H9 (cell line): ENCODE measurements at regions not wholly inside any gene's neighbourhood (a gene's known extent, or its start where the extent isn't known, plus 50 kb on each side); places are given as distances from the start of the nearest gene placed in this dataset.

Experiments used
- DNase-seq: peaks from one replicate; pipeline ENCODE4 v3.0.0-alpha.2; 2017
- H2AFZ ChIP-seq: one replicate; pipeline ENCODE4 v1.6.1; 2013; ENCODE audit warnings: mild to moderate bottlenecking, low read length, control low read depth, moderate library complexity
- H2AK5ac ChIP-seq: 2 replicates; pipeline ENCODE4 v1.6.1; 2013; ENCODE audit warnings: low read length, control low read depth, mixed read lengths; ENCODE audit not compliant: insufficient read length
- H2BK120ac ChIP-seq: one replicate; pipeline ENCODE4 v1.6.1; 2013; ENCODE audit warnings: low read depth, mild to moderate bottlenecking, low read length, control low read depth, inconsistent platforms; ENCODE audit not compliant: poor library complexity, severe bottlenecking
- H2BK12ac ChIP-seq: 2 replicates; pipeline ENCODE4 v1.6.1; 2013; ENCODE audit warnings: low read length, control low read depth, mixed read lengths, low read depth; ENCODE audit not compliant: insufficient read length
- H2BK15ac ChIP-seq: 2 replicates; pipeline ENCODE4 v1.6.1; 2013; ENCODE audit warnings: low read depth, low read length, control low read depth
- H2BK20ac ChIP-seq: one replicate; pipeline ENCODE4 v1.6.1; 2013; ENCODE audit warnings: low read depth, mild to moderate bottlenecking, low read length, control low read depth, inconsistent platforms; ENCODE audit not compliant: poor library complexity, severe bottlenecking
- H2BK5ac ChIP-seq: 2 replicates; pipeline ENCODE4 v1.6.1; 2013; ENCODE audit warnings: low read length, control low read depth, mixed read lengths; ENCODE audit not compliant: insufficient read length
- H3K14ac ChIP-seq: 2 replicates; pipeline ENCODE4 v1.6.1; 2013; ENCODE audit warnings: low read length, control low read depth; ENCODE audit not compliant: insufficient read depth
- H3K18ac ChIP-seq: 2 replicates; pipeline ENCODE4 v1.6.1; 2013; ENCODE audit warnings: low read depth, mild to moderate bottlenecking, mixed read lengths, low read length, control low read depth; ENCODE audit not compliant: insufficient read length
- H3K23ac ChIP-seq: 2 replicates; pipeline ENCODE4 v1.6.1; 2013; ENCODE audit warnings: low read length, control low read depth, mixed read lengths, low read depth; ENCODE audit not compliant: insufficient read length
- H3K23me2 ChIP-seq: 2 replicates; pipeline ENCODE4 v1.6.1; 2013; ENCODE audit warnings: low read depth, mild to moderate bottlenecking, mixed read lengths, low read length, control low read depth; ENCODE audit not compliant: insufficient read length, poor library complexity, severe bottlenecking
- H3K27ac ChIP-seq: 2 replicates; pipeline ENCODE4 v1.5.1; 2013; ENCODE audit warnings: low read length, control low read depth, mixed read lengths, low read depth; ENCODE audit not compliant: insufficient read length
- H3K27me3 ChIP-seq: 2 replicates; pipeline ENCODE4 v1.6.1; 2013; ENCODE audit warnings: low read length, control low read depth, inconsistent platforms; ENCODE audit not compliant: insufficient read depth
- H3K4ac ChIP-seq: 2 replicates; pipeline ENCODE4 v1.6.1; 2013; ENCODE audit warnings: low read depth, mild to moderate bottlenecking, control low read depth, inconsistent platforms, low read length, moderate library complexity
- H3K4me1 ChIP-seq: 2 replicates; pipeline ENCODE4 v1.6.1; 2013; ENCODE audit warnings: low read length, control low read depth, inconsistent platforms; ENCODE audit not compliant: insufficient read depth
- H3K4me2 ChIP-seq: 2 replicates; pipeline ENCODE4 v1.6.1; 2013; ENCODE audit warnings: low read length, control low read depth, mixed read lengths; ENCODE audit not compliant: insufficient read length, insufficient read depth
- H3K56ac ChIP-seq: 2 replicates; pipeline ENCODE4 v1.6.1; 2013; ENCODE audit warnings: low read depth, mild to moderate bottlenecking, mixed read lengths, low read length, control low read depth; ENCODE audit not compliant: insufficient read length
- H3K79me1 ChIP-seq: 2 replicates; pipeline ENCODE4 v1.6.1; 2013; ENCODE audit warnings: low read depth, mild to moderate bottlenecking, moderate library complexity, low read length, control low read depth, inconsistent platforms; ENCODE audit not compliant: insufficient read depth, poor library complexity, severe bottlenecking
- H3K79me2 ChIP-seq: 2 replicates; pipeline ENCODE4 v1.6.1; 2013; ENCODE audit warnings: low read length, control low read depth, inconsistent platforms; ENCODE audit not compliant: insufficient read depth
- H3K9ac ChIP-seq: 2 replicates; pipeline ENCODE4 v1.6.1; 2013; ENCODE audit warnings: low read length, control low read depth, mixed read lengths; ENCODE audit not compliant: insufficient read length; ENCODE audit errors: extremely low read depth
- H3K9me3 ChIP-seq: one replicate; pipeline ENCODE4 v1.6.1; 2013; ENCODE audit warnings: low read depth, low read length, inconsistent platforms; ENCODE audit not compliant: control insufficient read depth
- H3T11ph ChIP-seq: one replicate; pipeline ENCODE4 v1.6.1; 2013; ENCODE audit warnings: mild to moderate bottlenecking, low read length, control low read depth, inconsistent platforms
- H4K20me1 ChIP-seq: one replicate; pipeline ENCODE4 v1.6.1; 2013; ENCODE audit not compliant: control insufficient read depth, insufficient read length, insufficient read depth
- H4K5ac ChIP-seq: 2 replicates; pipeline ENCODE4 v1.6.1; 2013; ENCODE audit warnings: low read depth, mild to moderate bottlenecking, mixed read lengths, low read length, control low read depth; ENCODE audit not compliant: insufficient read length
- H4K8ac ChIP-seq: replicated peaks from 2 replicates; pipeline ENCODE4 v1.6.1; 2013; ENCODE audit warnings: low read length, control low read depth, mixed read lengths, low read depth; ENCODE audit not compliant: insufficient read length
- H4K91ac ChIP-seq: 2 replicates; pipeline ENCODE4 v1.6.1; 2013; ENCODE audit warnings: low read depth, mild to moderate bottlenecking, moderate library complexity, mixed read lengths, low read length, control low read depth; ENCODE audit not compliant: insufficient read length
- H3K27ac Mint-ChIP-seq, 3 experiments: 2 replicates in 2 of 3; 3 replicates in 1 of 3; pipeline ENCODE4 v1.8.0; 2020 to 2021; ENCODE audit warnings: mixed read lengths in 3 of 3, mild to moderate bottlenecking in 1 of 3, moderate library complexity in 1 of 3
- H3K27me3 Mint-ChIP-seq: 2 replicates; pipeline ENCODE4 v1.8.0; 2021; ENCODE audit warnings: low read depth, mild to moderate bottlenecking, moderate library complexity, mixed read lengths
- H3K36me3 Mint-ChIP-seq, 3 experiments: 2 replicates in 2 of 3; 3 replicates in 1 of 3; pipeline ENCODE4 v1.8.0; 2020 to 2021; ENCODE audit warnings: low read depth in 3 of 3, mixed read lengths in 3 of 3; ENCODE audit not compliant: insufficient read depth in 1 of 3
- H3K4me1 Mint-ChIP-seq, 2 experiments: 2 replicates each; pipeline ENCODE4 v1.8.0; 2020; ENCODE audit warnings: mixed read lengths in 2 of 2
- H3K4me3 Mint-ChIP-seq, 2 experiments: 2 replicates in 1 of 2; 3 replicates in 1 of 2; pipeline ENCODE4 v1.8.0; 2020 to 2021; ENCODE audit warnings: mild to moderate bottlenecking in 2 of 2, mixed read lengths in 2 of 2, moderate library complexity in 1 of 2
- H3K9me3 Mint-ChIP-seq, 2 experiments: 2 replicates in 1 of 2; 3 replicates in 1 of 2; pipeline ENCODE4 v1.8.0; 2020; ENCODE audit warnings: mild to moderate bottlenecking in 2 of 2, mixed read lengths in 2 of 2, moderate library complexity in 1 of 2
- WGBS: extraction: QIAGEN DNeasy Blood & Tissue Kit; methylation state at CpG from one replicate; pipeline ENCODE4 v1.1.7; 2013; ENCODE audit warnings: missing lambda C conversion rate, low lambda C conversion rate, mixed read lengths; ENCODE audit not compliant: insufficient read length; ENCODE audit errors: extremely low coverage; 5-methylcytosine and 5-hydroxymethylcytosine counted together
- TF ChIP-seq, protein P1 (sequence below): fragments of 200-600 bp; sonication (generic); conservative IDR thresholded peaks from 3 replicates; pipeline ENCODE4 v1.8.0; 2021; ENCODE audit warnings: antibody characterized with exemption, mild to moderate bottlenecking

DNA sequence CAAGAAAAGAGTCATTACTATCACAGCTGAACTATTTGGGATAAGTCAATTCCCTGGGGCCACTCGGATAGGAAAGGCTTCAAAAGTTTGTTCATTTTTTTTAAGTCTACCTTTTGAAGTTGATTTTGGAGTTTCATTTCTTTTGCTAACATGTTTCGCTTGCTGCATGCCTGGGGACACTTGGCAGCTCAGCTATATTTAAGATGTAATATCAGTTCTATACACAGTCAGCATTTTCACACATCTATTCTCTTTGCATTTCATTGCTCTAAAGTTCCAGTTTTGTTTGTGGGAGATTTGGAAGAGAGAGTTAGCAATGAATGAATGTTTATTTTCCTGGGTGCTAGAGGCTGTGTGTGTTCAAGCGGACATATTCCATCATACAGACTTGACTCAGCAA, 445.2 kb upstream of the GRAMD2B start:
- DNase-seq, result no peak
- Histone ChIP-seq H2BK20ac (no peak overlapping the region), H3K14ac (no peak overlapping the region), H3K27me3 (no peaks in the 10 kb centered on the region), H3K9me3 (no peaks in the 10 kb centered on the region), H3K18ac (no peak overlapping the region), H4K5ac (no peak overlapping the region), H4K8ac (no peak overlapping the region), H4K20me1 (no peaks in the 10 kb centered on the region), H3K27ac (no peak overlapping the region), H2BK5ac (no peak overlapping the region), H2BK12ac (no peak overlapping the region), H3K4ac (no peak overlapping the region), H3K4me2 (no peak overlapping the region), H3K56ac (no peak overlapping the region), H2AK5ac (no peak overlapping the region), H4K91ac (no peak overlapping the region), H3T11ph (no peak overlapping the region), H3K23ac (no peak overlapping the region), H3K9ac (no peak overlapping the region), H2BK15ac (no peak overlapping the region), H3K79me2 (no peaks in the 10 kb centered on the region), H3K79me1 (no peaks in the 10 kb centered on the region), H2BK120ac (no peak overlapping the region), H3K4me1 (no peaks in the 10 kb centered on the region), H2AFZ (no peak overlapping the region), H3K23me2 (no peaks in the 10 kb centered on the region)
- Mint-ChIP-seq H3K4me1 (peaks cover 1 to 2% of the 10 kb centered on the region in 2 experiments), H3K27ac (no peak overlapping the region), H3K9me3 (no peaks in the 10 kb centered on the region), H3K27me3 (no peaks in the 10 kb centered on the region), H3K36me3 (no peaks in the 10 kb centered on the region), H3K4me3 (no peak overlapping the region)
- TF ChIP-seq, protein P1, sequence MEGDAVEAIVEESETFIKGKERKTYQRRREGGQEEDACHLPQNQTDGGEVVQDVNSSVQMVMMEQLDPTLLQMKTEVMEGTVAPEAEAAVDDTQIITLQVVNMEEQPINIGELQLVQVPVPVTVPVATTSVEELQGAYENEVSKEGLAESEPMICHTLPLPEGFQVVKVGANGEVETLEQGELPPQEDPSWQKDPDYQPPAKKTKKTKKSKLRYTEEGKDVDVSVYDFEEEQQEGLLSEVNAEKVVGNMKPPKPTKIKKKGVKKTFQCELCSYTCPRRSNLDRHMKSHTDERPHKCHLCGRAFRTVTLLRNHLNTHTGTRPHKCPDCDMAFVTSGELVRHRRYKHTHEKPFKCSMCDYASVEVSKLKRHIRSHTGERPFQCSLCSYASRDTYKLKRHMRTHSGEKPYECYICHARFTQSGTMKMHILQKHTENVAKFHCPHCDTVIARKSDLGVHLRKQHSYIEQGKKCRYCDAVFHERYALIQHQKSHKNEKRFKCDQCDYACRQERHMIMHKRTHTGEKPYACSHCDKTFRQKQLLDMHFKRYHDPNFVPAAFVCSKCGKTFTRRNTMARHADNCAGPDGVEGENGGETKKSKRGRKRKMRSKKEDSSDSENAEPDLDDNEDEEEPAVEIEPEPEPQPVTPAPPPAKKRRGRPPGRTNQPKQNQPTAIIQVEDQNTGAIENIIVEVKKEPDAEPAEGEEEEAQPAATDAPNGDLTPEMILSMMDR, result no peak
- no CpG with 5 or more reads among the region's 3 CpGs for WGBS
